ENCODE measurements at regions not wholly inside any gene's neighbourhood (a gene's known extent, or its start where the extent isn't known, plus 50 kb on each side); places are given as distances from the start of the nearest gene placed in this dataset.

DNA sequence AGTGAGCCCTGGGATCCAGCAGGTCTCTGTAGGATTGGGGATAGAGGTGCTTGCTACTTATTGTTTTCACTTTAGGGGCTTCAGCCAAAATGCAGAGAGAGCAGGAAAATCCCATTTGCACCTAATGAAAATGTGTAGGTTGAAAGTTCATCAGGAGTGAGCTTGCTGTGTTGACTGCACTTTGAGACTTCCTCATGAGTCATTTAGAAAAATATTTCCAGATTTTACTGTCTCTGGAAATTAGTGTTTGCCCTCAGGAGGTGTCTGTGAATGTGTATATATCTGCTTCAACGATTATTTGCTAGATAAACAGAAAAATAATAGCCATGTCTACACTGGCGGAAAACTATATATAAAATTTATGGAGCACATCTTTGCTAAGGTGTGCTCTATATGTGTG is 159.3 kb downstream of the CAND1 start:
- H3K4me1 Mint-ChIP-seq (ENCODE audit: low read depth, unreplicated experiment) = peaks cover 33% of the 10 kb centered on the region
- CTCF ChIA-PET = no interaction called here
- H3K9me3 Mint-ChIP-seq (ENCODE audit: low read depth, unreplicated experiment) = peaks cover 6% of the 10 kb centered on the region
- no peak overlapping the region for H3K27ac Mint-ChIP-seq (ENCODE audit: unreplicated experiment)
- TF ChIP-seq, protein P1, sequence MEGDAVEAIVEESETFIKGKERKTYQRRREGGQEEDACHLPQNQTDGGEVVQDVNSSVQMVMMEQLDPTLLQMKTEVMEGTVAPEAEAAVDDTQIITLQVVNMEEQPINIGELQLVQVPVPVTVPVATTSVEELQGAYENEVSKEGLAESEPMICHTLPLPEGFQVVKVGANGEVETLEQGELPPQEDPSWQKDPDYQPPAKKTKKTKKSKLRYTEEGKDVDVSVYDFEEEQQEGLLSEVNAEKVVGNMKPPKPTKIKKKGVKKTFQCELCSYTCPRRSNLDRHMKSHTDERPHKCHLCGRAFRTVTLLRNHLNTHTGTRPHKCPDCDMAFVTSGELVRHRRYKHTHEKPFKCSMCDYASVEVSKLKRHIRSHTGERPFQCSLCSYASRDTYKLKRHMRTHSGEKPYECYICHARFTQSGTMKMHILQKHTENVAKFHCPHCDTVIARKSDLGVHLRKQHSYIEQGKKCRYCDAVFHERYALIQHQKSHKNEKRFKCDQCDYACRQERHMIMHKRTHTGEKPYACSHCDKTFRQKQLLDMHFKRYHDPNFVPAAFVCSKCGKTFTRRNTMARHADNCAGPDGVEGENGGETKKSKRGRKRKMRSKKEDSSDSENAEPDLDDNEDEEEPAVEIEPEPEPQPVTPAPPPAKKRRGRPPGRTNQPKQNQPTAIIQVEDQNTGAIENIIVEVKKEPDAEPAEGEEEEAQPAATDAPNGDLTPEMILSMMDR (IDR thresholded peaks at IDR 0.05; ENCODE audit: unreplicated experiment) = no peak
- H3K4me3 Mint-ChIP-seq (ENCODE audit: low read depth, unreplicated experiment) = no peak overlapping the region
- no TSS peak for BruUV-seq (replicated peaks)
- no peaks in the 10 kb centered on the region for H3K27me3 Mint-ChIP-seq (ENCODE audit: unreplicated experiment)
- no peaks in the 10 kb centered on the region for H3K36me3 Mint-ChIP-seq (ENCODE audit: insufficient read depth, unreplicated experiment)
- intact Hi-C loops (cut with micrococcal nuclease; ENCODE audit: unreplicated experiment) = no loop called here
- no peak for DNase-seq

DNA sequence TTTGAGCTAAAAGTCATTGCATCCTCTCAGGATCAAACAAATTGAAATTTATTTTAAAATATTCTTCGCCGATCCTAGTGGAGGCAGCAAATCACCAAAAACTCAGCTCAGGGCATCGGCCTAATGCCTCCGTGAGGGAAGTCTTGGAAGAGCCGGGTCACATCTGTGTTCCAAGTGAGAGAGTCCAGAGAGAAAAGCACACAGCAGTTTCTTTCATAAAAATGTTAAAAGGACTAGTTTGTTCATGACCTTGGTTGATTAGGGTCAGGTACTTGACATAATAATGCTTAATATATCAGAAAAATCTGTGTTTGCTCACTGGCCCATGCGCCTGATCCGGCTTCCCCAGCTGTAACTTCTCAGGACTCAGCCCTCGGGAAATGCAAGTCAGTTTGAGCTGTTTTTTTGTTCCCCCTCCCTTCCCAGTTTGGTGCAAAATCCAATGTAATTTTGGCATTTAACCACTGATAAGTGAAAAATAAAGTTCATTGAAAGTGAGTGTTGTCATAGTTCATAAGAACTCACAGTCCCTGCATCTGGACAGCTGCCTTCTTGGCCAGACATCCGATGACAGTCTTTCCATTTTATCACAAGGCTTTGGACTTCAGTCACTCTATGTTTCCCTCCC is 161.7 kb downstream of the CAND1 start:
- no peaks in the 10 kb centered on the region for H3K36me3 Mint-ChIP-seq (ENCODE audit: insufficient read depth, unreplicated experiment)
- no peak overlapping the region for H3K4me3 Mint-ChIP-seq (ENCODE audit: low read depth, unreplicated experiment)
- no peaks in the 10 kb centered on the region for H3K27me3 Mint-ChIP-seq (ENCODE audit: unreplicated experiment)
- H3K9me3 Mint-ChIP-seq (ENCODE audit: low read depth, unreplicated experiment) = peaks cover 6% of the 10 kb centered on the region
- intact Hi-C loops (cut with micrococcal nuclease; ENCODE audit: unreplicated experiment) = no loop called here
- TF ChIP-seq, protein P1 (IDR thresholded peaks at IDR 0.05; ENCODE audit: unreplicated experiment) = no peak
- no peak overlapping the region for H3K27ac Mint-ChIP-seq (ENCODE audit: unreplicated experiment)
- no TSS peak for BruUV-seq (replicated peaks)
- CTCF ChIA-PET = interaction anchor here (0.8 kb wide), 1 partner anchor 75 kb away, joined by 6 read pairs; no protein-coding TSS in a partner anchor
- DNase-seq = no peak
- H3K4me1 Mint-ChIP-seq (ENCODE audit: low read depth, unreplicated experiment) = peaks cover 43% of the 10 kb centered on the region

DNA sequence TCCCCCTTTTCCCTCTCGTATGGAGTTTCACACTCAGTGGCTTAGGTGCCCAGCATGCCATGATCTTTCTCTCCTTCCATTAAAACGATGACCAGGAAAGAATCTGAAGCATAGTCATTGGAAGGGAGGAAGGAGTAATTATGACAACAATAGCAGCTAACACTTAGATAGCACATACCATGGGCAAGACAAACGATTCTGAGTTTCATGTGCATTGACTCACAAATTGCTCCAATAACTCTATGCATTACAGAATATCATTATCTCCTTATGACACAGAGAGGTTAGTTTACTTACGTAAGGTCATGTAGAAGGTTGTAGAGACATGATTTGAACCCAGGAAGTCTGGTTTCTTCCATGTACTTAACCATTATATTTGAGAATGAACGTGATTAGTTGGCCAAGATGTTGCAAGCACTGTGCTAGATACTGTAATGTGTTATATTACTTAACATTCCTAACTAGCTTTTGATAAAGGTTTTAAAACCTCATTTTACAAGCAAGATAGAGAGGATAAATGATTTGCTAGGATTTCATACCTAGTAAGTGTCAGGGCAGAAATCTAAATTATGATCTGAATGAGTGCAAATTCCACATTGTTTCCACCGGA is 162.4 kb downstream of the CAND1 start:
- no peak for DNase-seq
- Mint-ChIP-seq H3K4me3 (ENCODE audit: low read depth, unreplicated experiment) (no peak overlapping the region), H3K9me3 (ENCODE audit: low read depth, unreplicated experiment) (peaks cover 6% of the 10 kb centered on the region), H3K4me1 (ENCODE audit: low read depth, unreplicated experiment) (peaks cover 38% of the 10 kb centered on the region), H3K27ac (ENCODE audit: unreplicated experiment) (no peak overlapping the region), H3K27me3 (ENCODE audit: unreplicated experiment) (no peaks in the 10 kb centered on the region), H3K36me3 (ENCODE audit: insufficient read depth, unreplicated experiment) (no peaks in the 10 kb centered on the region)
- BruUV-seq (replicated peaks) = no TSS peak
- TF ChIP-seq, protein P1 (IDR thresholded peaks at IDR 0.05; ENCODE audit: unreplicated experiment) = no peak
- intact Hi-C loops (cut with micrococcal nuclease; ENCODE audit: unreplicated experiment) = no loop called here
- CTCF ChIA-PET = no interaction called here

DNA sequence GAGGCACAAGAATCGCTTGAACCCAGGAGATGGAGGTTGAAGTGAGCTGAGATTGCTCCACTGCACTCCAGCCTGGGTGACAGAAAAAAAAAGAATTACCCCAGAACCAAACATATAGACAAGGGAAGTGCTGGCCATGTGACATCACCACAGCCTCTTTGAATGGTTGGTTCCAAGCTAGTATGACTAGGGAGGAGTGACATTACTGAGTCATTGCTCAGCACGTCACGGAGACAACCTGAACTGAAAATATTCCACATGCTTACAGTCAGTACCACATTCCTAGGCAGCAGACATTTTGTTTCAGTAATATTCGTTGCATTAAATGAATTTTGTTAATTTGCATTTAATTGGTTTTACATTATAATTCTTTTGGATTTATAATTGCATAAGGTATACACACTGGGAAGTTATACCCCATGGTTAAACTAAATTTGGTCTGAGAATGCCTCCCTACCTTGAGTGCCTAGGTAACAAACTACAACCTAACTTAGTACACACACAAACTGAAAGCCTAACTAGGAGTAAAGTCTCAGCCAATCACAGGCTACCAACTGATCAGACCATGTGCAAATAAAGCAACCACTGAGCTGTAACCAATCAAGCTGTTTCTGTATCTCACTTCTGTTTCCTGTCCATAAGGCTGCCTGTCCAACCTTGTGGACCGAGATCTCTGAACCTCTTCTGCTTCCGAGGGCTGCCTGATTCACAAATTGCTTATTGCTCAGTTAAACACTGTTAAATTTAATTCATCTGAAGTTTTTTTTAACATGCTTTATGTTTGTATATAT is 164.4 kb downstream of the CAND1 start:
- H3K4me3 Mint-ChIP-seq (ENCODE audit: low read depth, unreplicated experiment) = no peak overlapping the region
- BruUV-seq (replicated peaks) = no TSS peak
- no peaks in the 10 kb centered on the region for H3K36me3 Mint-ChIP-seq (ENCODE audit: insufficient read depth, unreplicated experiment)
- no peaks in the 10 kb centered on the region for H3K27me3 Mint-ChIP-seq (ENCODE audit: unreplicated experiment)
- peaks cover 6% of the 10 kb centered on the region for H3K9me3 Mint-ChIP-seq (ENCODE audit: low read depth, unreplicated experiment)
- intact Hi-C loops (cut with micrococcal nuclease; ENCODE audit: unreplicated experiment) = no loop called here
- peaks cover 21% of the 10 kb centered on the region for H3K4me1 Mint-ChIP-seq (ENCODE audit: low read depth, unreplicated experiment)
- TF ChIP-seq, protein P1 (IDR thresholded peaks at IDR 0.05; ENCODE audit: unreplicated experiment) = no peak
- no peak for DNase-seq
- H3K27ac Mint-ChIP-seq (ENCODE audit: unreplicated experiment) = no peak overlapping the region
- CTCF ChIA-PET = interaction anchor here (0.6 kb wide), 1 partner anchor 78 kb away, joined by 3 read pairs; no protein-coding TSS in a partner anchor
